IMR-90 (cell line): ENCODE measurements at regions not wholly inside any gene's neighbourhood (a gene's known extent, or its start where the extent isn't known, plus 50 kb on each side); places are given as distances from the start of the nearest gene placed in this dataset.

Experiments used
- BHLHE40 ChIP-seq: fragments of 150-350 bp; IDR thresholded peaks from 2 replicates; pipeline ENCODE4 v1.6.1; 2016; ENCODE audit warnings: mild to moderate bottlenecking, low read depth, low read length
- CEBPB ChIP-seq: IDR thresholded peaks from 2 replicates; pipeline ENCODE4 v1.6.1; 2012; ENCODE audit warnings: low read depth, low read length, improper control_type of control experiment
- CHD1 ChIP-seq: IDR thresholded peaks from 2 replicates; pipeline ENCODE4 v1.6.1; 2012; ENCODE audit warnings: low read depth, low read length, improper control_type of control experiment
- MXI1 ChIP-seq: IDR thresholded peaks from 2 replicates; pipeline ENCODE4 v1.6.1; 2012; ENCODE audit warnings: low read depth, mild to moderate bottlenecking, low read length, moderate library complexity, borderline replicate concordance
- POLR2A ChIP-seq: IDR thresholded peaks from 2 replicates; pipeline ENCODE4 v1.6.1; 2012; ENCODE audit warnings: mild to moderate bottlenecking, low read depth, low read length
- RFX5 ChIP-seq: IDR thresholded peaks from 2 replicates; pipeline ENCODE4 v1.8.0; 2012; ENCODE audit warnings: low read depth, mild to moderate bottlenecking, low read length, moderate library complexity
- SMC3 ChIP-seq: fragments of 150-350 bp; IDR thresholded peaks from 2 replicates; pipeline ENCODE4 v1.6.1; 2016; ENCODE audit warnings: low read depth, mild to moderate bottlenecking, antibody characterized with exemption, low read length, moderate library complexity
- TF ChIP-seq, protein P1 (sequence below): conservative IDR thresholded peaks from 2 replicates; pipeline ENCODE4 v1.5.1; 2012; ENCODE audit warnings: mild to moderate bottlenecking, low read depth, low read length, improper control_type of control experiment
- TF ChIP-seq, protein P2 (sequence below): fragments of 150-350 bp; IDR thresholded peaks from 2 replicates; pipeline ENCODE4 v1.6.1; 2017; ENCODE audit warnings: mild to moderate bottlenecking, antibody characterized with exemption, low read length, low read depth

- TF ChIP-seq SMC3 (no peak), RFX5 (no peak), CEBPB (peak; percentile 30; the same call in 1 of the 2 replicates), BHLHE40 (no peak), POLR2A (no peak), MXI1 (no peak), CHD1 (no peak)
- TF ChIP-seq, protein P1, sequence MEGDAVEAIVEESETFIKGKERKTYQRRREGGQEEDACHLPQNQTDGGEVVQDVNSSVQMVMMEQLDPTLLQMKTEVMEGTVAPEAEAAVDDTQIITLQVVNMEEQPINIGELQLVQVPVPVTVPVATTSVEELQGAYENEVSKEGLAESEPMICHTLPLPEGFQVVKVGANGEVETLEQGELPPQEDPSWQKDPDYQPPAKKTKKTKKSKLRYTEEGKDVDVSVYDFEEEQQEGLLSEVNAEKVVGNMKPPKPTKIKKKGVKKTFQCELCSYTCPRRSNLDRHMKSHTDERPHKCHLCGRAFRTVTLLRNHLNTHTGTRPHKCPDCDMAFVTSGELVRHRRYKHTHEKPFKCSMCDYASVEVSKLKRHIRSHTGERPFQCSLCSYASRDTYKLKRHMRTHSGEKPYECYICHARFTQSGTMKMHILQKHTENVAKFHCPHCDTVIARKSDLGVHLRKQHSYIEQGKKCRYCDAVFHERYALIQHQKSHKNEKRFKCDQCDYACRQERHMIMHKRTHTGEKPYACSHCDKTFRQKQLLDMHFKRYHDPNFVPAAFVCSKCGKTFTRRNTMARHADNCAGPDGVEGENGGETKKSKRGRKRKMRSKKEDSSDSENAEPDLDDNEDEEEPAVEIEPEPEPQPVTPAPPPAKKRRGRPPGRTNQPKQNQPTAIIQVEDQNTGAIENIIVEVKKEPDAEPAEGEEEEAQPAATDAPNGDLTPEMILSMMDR, result no peak
- TF ChIP-seq, protein P2, sequence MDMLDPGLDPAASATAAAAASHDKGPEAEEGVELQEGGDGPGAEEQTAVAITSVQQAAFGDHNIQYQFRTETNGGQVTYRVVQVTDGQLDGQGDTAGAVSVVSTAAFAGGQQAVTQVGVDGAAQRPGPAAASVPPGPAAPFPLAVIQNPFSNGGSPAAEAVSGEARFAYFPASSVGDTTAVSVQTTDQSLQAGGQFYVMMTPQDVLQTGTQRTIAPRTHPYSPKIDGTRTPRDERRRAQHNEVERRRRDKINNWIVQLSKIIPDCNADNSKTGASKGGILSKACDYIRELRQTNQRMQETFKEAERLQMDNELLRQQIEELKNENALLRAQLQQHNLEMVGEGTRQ, result no peak
Observed at GRCh38 chr1:42004322-42004721, 85.6 kb upstream of the HIVEP3 start.
